HFFc6 (cell line): ENCODE measurements at regions not wholly inside any gene's neighbourhood (a gene's known extent, or its start where the extent isn't known, plus 50 kb on each side); places are given as distances from the start of the nearest gene placed in this dataset.

Source experiments
- DNase-seq: peaks from one replicate; pipeline ENCODE4 v3.0.0-alpha.2; 2018
- H3K27ac Mint-ChIP-seq: 2 replicates; pipeline ENCODE4 v1.8.0; 2020; ENCODE audit warnings: mild to moderate bottlenecking, mixed read lengths
- H3K27me3 Mint-ChIP-seq: 2 replicates; pipeline ENCODE4 v1.8.0; 2021; ENCODE audit warnings: mild to moderate bottlenecking, moderate library complexity, mixed read lengths; ENCODE audit not compliant: insufficient read depth
- H3K36me3 Mint-ChIP-seq: 2 replicates; pipeline ENCODE4 v1.8.0; 2021; ENCODE audit warnings: low read depth, mixed read lengths
- H3K4me1 Mint-ChIP-seq: 2 replicates; pipeline ENCODE4 v1.8.0; 2020; ENCODE audit warnings: low read depth, mixed read lengths
- H3K4me3 Mint-ChIP-seq: 2 replicates; pipeline ENCODE4 v1.8.0; 2020; ENCODE audit warnings: mild to moderate bottlenecking, moderate library complexity, mixed read lengths
- H3K9me3 Mint-ChIP-seq: 2 replicates; pipeline ENCODE4 v1.8.0; 2020; ENCODE audit warnings: mild to moderate bottlenecking, mixed read lengths
- CTCF ChIP-seq: fragments of 200-600 bp; sonication (generic); IDR thresholded peaks from 2 replicates; pipeline ENCODE4 v1.5.0; 2021; ENCODE audit warnings: antibody characterized with exemption, mild to moderate bottlenecking

- no peak for TF ChIP-seq CTCF
- Mint-ChIP-seq H3K4me1 (no peaks in the 10 kb centered on the region), H3K27me3 (no peaks in the 10 kb centered on the region), H3K4me3 (no peak overlapping the region), H3K9me3 (no peaks in the 10 kb centered on the region), H3K27ac (no peak overlapping the region), H3K36me3 (no peaks in the 10 kb centered on the region)
- DNase-seq = no peak
These were observed 373.9 kb downstream of the DSEL start for GRCh38 chr18:67142604-67143003.

- Mint-ChIP-seq H3K36me3 (no peaks in the 10 kb centered on the region), H3K27ac (no peak overlapping the region), H3K27me3 (no peaks in the 10 kb centered on the region), H3K9me3 (no peaks in the 10 kb centered on the region), H3K4me3 (no peak overlapping the region), H3K4me1 (no peaks in the 10 kb centered on the region)
- TF ChIP-seq CTCF = no peak
- no peak for DNase-seq
These were observed 376.0 kb downstream of the DSEL start for GRCh38 chr18:67140495-67140894.

GRCh38 chr18:67139899-67140298 lies 376.6 kb downstream of the DSEL start:
- no peak overlapping the region for H3K27ac Mint-ChIP-seq
- no peak for TF ChIP-seq CTCF
- no peak overlapping the region for H3K4me3 Mint-ChIP-seq
- H3K36me3 Mint-ChIP-seq = no peaks in the 10 kb centered on the region
- no peaks in the 10 kb centered on the region for H3K9me3 Mint-ChIP-seq
- no peaks in the 10 kb centered on the region for H3K27me3 Mint-ChIP-seq
- no peak for DNase-seq
- H3K4me1 Mint-ChIP-seq = no peaks in the 10 kb centered on the region

- no peak for DNase-seq
- no peaks in the 10 kb centered on the region for H3K4me1 Mint-ChIP-seq
- no peak overlapping the region for H3K27ac Mint-ChIP-seq
- H3K36me3 Mint-ChIP-seq = no peaks in the 10 kb centered on the region
- no peaks in the 10 kb centered on the region for H3K9me3 Mint-ChIP-seq
- no peak overlapping the region for H3K4me3 Mint-ChIP-seq
- no peak for TF ChIP-seq CTCF
- H3K27me3 Mint-ChIP-seq = no peaks in the 10 kb centered on the region
These were observed 380.5 kb downstream of the DSEL start for GRCh38 chr18:67135981-67136380.

- Mint-ChIP-seq H3K36me3 (no peaks in the 10 kb centered on the region), H3K4me3 (no peak overlapping the region), H3K27ac (no peak overlapping the region), H3K4me1 (no peaks in the 10 kb centered on the region), H3K27me3 (no peaks in the 10 kb centered on the region), H3K9me3 (no peaks in the 10 kb centered on the region)
- no peak for DNase-seq
- TF ChIP-seq CTCF = no peak
These were observed 381.6 kb downstream of the DSEL start for GRCh38 chr18:67134911-67135310.

GRCh38 chr18:67133669-67134068 lies 382.9 kb downstream of the DSEL start:
- Mint-ChIP-seq H3K4me3 (no peak overlapping the region), H3K36me3 (no peaks in the 10 kb centered on the region), H3K27me3 (no peaks in the 10 kb centered on the region), H3K9me3 (no peaks in the 10 kb centered on the region), H3K4me1 (no peaks in the 10 kb centered on the region), H3K27ac (no peak overlapping the region)
- no peak for DNase-seq
- no peak for TF ChIP-seq CTCF
